ENCODE measurements at regions not wholly inside any gene's neighbourhood (a gene's known extent, or its start where the extent isn't known, plus 50 kb on each side); places are given as distances from the start of the nearest gene placed in this dataset.

DNA sequence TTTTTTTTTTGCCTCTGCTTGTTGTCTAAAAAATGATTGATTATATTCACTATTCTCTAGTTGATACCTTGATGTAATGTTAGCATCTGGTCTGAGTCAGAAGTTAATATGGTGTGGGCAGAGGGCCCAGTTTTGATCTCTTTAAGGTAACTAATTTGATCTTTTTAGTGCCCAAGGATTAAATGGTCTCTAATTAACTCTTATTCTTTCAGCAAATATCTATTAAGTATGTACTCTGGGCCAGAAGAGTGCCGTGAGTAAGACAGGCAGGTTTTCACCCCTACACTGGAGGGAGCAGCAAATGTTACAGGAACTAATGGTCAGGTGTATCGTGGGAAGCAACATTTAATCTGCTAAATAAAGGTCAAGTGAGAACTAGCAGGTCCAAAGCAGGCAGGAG lies 144.6 kb upstream of the COL1A2 start (continued):
- no peak for TF ChIP-seq HDAC6 (IDR thresholded peaks at IDR 0.05; ENCODE audit: low read depth, low read length)
- TF ChIP-seq, protein P1, sequence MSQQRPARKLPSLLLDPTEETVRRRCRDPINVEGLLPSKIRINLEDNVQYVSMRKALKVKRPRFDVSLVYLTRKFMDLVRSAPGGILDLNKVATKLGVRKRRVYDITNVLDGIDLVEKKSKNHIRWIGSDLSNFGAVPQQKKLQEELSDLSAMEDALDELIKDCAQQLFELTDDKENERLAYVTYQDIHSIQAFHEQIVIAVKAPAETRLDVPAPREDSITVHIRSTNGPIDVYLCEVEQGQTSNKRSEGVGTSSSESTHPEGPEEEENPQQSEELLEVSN (IDR thresholded peaks at IDR 0.05): no peak
- no peak for TF ChIP-seq POU5F1 (IDR thresholded peaks at IDR 0.05; ENCODE audit: low read depth, low read length)
- no peak for TF ChIP-seq TAF7 (optimal IDR thresholded peaks at IDR 0.05; ENCODE audit: borderline replicate concordance, low read depth, low read length)

Data from H1 (cell line).